Activated CD8-positive, alpha-beta memory T cell treated with anti-CD3 and anti-CD28 coated beads for 36 hours (primary cell): ENCODE measurements at regions not wholly inside any gene's neighbourhood (a gene's known extent, or its start where the extent isn't known, plus 50 kb on each side); places are given as distances from the start of the nearest gene placed in this dataset.
"Not testable (repeated sequence)": the region's sequence is repeated elsewhere in the genome, so short reads cannot be mapped to it uniquely, and the experiment has no call there.

Source experiments
- CTCF ChIA-PET: fragments of 350-600 bp; sonication (Branson Sonifier 250); formaldehyde crosslinking; loops from one replicate; lab custom pipeline; 2021; ENCODE audit warnings: antibody characterized with exemption; lab: Charles Lee
- POLR2A ChIA-PET: fragments of 350-600 bp; sonication (Branson Sonifier 250); formaldehyde crosslinking; loops from one replicate; lab custom pipeline; 2021; ENCODE audit warnings: antibody characterized with exemption; lab: Charles Lee

- POLR2A ChIA-PET = no interaction called here
Observed at GRCh38 chr14:52125885-52126284, 57.0 kb upstream of the NID2 start.

GRCh38 chr14:52124791-52125684, 56.2 kb upstream of the NID2 start:
- CTCF ChIA-PET = interaction anchor here (1.0 to 1.3 kb wide), 2 partner anchors 19 to 54 kb away, joined by 3 read pairs; no protein-coding TSS in a partner anchor
- POLR2A ChIA-PET = no interaction called here

More at GRCh38 chr14:52125885-52126284, 57.0 kb upstream of the NID2 start:
- CTCF ChIA-PET = interaction anchor here (0.6 kb wide), 1 partner anchor 238 kb away, joined by 3 read pairs; no protein-coding TSS in a partner anchor

GRCh38 chr14:52122163-52122562, 53.3 kb upstream of the NID2 start:
- CTCF ChIA-PET = interaction anchor here (0.7 kb wide), 1 partner anchor 10 kb away, joined by 3 read pairs; no protein-coding TSS in a partner anchor
- POLR2A ChIA-PET = not testable (repeated sequence)

GRCh38 chr14:52121441-52121840, 52.6 kb upstream of the NID2 start:
- POLR2A ChIA-PET = no interaction called here
- CTCF ChIA-PET = no interaction called here

- ChIA-PET POLR2A (no interaction called here), CTCF (no interaction called here)
Observed at GRCh38 chr14:52119030-52119429, 50.2 kb upstream of the NID2 start.
